ENCODE measurements at regions not wholly inside any gene's neighbourhood (a gene's known extent, or its start where the extent isn't known, plus 50 kb on each side); places are given as distances from the start of the nearest gene placed in this dataset.
"Not testable (repeated sequence)": the region's sequence is repeated elsewhere in the genome, so short reads cannot be mapped to it uniquely, and the experiment has no call there.

- no peak for FAIRE-seq
These were observed 920.4 kb upstream of the GJE1 start for GRCh38 chr6:141212296-141212695.

DNA sequence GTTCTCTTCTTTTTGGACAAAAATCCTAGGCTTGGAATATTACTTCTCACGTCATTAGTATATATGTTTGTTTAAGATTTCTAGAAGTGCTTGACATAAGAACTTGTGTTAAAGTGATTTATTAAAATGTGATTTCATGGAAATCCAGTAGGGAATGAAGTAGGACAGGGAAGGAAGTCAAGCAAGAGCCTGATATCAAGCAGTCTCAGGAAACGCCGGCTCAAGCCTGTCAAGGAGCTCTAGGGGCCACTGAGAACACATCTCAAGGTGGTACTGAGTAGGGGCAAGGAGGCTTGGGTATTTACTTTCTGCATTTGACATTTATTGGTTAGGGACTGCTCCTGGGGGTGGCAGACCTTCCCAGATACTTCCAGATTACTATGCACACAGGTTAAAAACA lies 920.9 kb upstream of the GJE1 start:
- FAIRE-seq: no peak

DNA sequence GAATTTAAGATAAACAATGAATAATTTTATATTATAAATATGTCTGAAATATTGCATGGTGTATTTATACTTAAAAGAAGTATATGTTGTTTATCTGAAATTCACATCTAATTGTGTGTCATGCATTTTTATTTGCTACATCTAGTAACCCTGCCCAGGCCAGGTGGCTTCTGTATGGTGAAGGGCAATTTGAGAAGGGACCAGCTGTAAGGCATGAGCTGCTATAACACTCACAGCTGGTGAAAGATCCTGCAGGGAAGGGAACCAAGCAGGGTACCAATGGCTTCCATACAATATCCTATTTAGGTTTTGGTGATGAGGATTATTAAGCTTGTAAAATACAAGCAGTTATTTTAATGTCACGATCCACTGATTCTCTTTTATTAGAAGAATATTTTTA lies 921.8 kb upstream of the GJE1 start:
- FAIRE-seq: no peak

- FAIRE-seq: no peak
These were observed 922.8 kb upstream of the GJE1 start for GRCh38 chr6:141209890-141210289.

DNA sequence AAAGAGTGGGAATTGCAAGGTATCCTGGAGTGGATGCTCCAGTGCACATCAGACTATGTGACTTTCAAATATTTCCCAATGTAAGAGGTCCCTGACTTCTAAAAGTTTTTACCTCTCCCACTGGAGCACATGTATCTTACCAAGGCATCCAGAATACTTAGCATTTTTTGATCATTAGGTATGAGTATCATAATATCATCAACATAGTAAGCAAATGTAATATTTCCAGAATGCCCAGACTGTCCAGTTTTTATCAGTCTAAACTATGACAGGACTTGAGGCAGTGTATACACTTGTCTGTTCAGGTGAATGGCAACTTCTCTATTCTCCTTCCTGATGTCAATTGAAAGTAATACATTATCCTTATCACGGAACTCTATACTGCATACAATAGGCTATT lies 924.6 kb upstream of the GJE1 start:
- no peak for FAIRE-seq

DNA sequence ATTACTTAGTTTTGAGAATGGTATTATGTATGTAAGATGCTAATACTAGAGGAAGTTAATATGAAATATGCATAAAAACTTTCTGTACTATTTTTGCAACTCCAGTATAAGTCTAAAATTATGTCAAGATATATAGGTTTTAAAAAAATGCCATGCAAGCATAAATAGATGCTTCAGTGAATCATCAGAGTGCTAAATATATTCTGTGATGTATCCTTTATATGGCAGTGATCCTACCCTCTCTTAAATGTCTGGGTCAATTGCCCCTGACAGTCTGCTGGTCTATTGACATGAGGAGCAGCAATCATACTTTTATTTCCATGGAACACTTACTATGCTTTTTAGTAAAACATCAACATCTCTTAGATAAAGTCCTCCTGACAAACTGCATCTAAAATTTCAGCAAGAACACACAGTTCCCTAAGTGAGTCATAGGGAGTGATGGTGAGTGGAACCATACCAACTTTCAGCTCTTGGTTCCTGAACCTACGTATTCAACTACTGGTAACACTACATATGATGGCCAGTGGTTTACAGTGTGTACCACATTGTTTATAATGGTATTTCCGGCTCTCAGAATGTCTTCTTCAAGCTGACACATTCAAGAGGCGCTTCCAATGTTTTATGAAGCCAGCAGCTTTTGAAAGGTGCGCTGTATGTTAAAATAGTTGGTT lies 928.7 kb upstream of the GJE1 start:
- FAIRE-seq: no peak

DNA sequence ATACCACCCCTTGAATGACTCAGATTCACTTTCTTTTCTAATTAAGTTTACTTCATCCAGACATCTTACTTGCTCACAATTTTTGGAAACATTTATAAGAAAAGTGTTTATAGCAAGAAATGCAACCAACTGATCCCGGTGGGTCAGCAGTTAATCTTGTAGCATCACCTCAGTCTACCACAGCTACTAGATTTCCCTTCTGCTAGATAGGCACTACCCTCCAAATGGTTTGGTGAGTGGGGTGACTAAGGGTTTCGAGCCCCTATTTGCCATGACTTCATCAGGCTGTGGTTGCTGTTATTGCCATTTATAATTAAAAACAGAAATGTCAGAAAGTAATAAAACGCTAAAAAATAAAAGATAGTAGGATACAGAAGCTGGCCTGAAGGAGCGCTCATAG lies 930.1 kb upstream of the GJE1 start:
- no peak for FAIRE-seq

DNA sequence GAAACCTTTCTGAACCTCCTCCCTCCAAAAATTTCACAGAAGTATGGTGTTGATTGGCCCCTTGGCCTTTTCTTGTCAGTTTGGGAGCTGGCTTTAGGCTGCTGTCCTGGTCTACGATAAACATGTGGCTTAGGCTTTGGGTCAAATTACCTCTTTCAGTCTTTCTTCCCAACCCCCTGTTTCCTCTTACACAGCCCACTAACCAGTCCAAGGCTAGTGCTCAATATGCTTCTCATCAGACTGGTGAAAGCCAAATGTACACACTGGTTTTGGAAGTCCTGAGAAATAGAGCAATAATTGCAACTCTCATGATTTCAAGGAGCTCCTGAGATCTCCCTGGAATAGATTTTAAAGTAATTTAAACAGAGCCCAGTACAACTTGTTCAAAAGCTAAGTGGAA lies 933.7 kb upstream of the GJE1 start:
- FAIRE-seq: no peak

DNA sequence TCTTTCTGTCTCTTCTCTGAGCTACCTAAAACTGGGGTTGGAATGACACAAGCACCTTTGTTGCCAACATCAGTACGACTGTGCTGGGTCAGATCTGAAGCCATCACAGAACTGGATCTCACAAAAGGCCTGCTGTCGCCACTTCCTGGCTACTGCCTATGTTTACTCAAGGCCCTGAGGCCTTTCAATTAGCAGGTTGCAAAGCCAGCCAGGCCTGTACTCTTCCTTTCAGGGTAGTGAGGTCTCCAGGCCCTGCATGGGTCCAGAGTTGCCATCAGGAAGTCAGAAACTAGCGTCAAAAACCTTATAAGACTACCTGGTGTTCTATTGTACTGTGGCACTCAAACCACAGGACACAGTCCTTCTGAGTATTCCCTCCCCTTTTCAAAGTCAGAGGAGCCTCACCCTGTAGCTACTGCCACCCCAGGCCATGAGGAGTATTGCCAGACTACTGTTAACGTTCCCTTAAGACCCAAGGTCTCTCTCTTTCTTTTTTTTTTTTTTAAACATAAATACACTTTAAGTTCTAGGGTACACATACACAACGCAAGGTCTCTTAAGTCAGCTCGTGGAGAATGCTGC lies 937.4 kb upstream of the GJE1 start:
- FAIRE-seq: no peak

GRCh38 chr6:141183368-141183767 lies 949.4 kb upstream of the GJE1 start:
- FAIRE-seq: no peak

DNA sequence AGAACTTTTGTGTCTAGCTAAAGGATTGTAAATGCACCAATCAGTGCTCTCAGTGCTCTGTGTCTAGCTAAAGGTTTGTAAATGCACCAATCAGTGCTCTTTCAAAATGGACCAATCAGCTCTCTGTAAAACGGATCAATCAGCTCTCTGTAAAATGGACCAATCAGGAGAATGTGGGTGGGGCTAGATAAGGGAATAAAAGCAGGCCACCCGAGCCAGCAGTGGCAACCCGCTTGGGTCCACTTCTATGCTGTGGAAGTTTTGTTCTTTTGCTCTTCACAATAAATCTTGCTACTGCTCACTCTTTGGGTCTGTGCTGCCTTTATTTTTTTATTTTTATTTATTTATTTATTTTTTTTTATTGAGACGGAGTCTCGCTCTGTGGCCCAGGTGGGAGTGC lies 957.3 kb upstream of the GJE1 start:
- FAIRE-seq: not testable (repeated sequence)

DNA sequence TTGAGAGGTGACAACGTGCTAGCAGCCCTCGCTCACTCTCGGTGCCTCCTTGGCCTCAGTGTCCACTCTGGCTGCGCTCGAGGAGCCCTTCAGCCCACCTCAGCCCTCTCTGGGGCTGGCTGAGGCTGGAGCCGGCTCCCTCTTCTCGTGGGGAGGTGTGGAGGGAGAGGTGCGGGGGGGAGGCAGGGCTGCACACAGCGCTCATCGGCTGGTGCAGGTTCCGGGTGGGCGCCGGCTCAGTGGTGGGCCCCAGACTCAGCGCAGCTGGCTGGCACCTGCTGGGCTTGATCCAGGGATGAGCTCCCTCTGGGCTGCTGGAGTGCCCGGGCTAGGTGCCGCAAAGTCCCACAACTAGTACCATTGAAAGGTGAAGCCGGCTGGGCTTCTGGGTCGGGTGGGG lies 957.8 kb upstream of the GJE1 start:
- no peak for FAIRE-seq

DNA sequence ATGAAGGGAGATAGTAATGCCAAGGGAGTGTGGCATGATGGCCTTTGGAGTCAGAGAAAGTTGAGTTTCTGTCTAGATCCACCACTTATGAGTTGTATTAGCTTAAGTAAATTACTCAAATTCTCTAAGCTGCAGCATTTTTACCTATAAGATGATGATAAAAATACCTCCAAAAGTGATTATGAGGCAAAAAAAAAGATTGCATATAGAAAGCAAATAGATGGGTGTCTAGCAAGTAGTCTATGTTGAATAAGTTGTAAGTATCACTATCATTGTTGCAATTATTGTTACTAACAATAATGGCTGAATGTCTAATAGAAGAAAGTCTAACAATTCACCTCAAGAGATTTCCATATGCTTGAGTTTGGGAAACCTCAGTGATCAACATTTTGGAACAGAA lies 959.2 kb upstream of the GJE1 start:
- FAIRE-seq: no peak

DNA sequence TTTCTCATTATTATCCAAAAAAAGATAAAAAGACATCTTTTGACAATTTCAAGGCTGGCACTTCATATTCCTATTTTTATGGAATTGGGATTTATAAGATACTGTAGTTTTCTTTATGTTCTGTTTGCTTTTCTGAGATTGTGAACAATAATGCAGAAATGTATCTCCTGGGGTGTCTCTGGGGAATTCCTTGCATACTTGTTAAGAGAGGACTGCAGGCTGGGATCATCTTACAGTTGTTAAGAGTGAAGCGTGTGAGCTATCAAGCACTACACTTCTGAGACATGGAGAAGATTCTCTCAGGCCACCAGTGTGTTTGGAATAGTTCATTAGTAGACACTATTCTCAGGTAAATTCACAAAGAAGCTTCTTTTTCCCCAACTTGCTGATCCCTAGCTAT lies 963.3 kb upstream of the GJE1 start:
- no peak for FAIRE-seq

GRCh38 chr6:141167945-141168344 lies 964.8 kb upstream of the GJE1 start:
- no peak for FAIRE-seq

GRCh38 chr6:141165002-141165665 lies 967.6 kb upstream of the GJE1 start:
- no peak for FAIRE-seq

DNA sequence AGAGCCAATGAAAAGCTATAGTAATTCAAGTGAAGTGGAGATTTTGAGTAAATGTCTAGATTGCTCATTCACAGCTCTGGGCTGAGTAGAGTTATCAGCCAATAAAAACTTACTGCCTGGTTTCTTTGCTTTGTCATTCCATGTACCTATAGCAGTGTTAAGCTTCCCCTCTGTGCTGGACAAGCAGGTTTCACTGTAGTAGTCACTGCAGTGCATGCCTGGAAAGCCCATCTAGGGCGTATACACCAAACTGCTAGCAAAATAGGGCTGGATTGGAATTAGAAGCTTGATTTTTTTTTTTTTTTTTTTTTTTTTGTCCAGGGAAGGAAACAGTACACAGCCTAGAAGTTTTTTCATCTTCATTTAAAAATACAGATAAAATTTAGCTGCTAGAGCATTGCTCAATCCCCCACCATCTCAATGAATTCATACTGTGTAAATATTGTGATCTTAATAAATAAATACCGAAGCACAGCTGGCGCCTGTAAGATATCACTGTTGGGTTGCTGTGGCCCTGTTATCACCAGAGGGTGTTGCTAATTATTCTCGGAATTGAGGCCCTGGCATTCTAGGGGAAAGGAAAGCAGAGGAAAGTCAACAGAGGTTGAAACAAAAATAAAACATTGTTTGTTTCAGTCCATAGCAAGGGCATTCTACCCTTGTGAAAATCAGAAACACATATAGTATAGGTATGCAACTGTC lies 968.5 kb upstream of the GJE1 start:
- no peak for FAIRE-seq

GRCh38 chr6:141163107-141163506 lies 969.6 kb upstream of the GJE1 start:
- FAIRE-seq: no peak

DNA sequence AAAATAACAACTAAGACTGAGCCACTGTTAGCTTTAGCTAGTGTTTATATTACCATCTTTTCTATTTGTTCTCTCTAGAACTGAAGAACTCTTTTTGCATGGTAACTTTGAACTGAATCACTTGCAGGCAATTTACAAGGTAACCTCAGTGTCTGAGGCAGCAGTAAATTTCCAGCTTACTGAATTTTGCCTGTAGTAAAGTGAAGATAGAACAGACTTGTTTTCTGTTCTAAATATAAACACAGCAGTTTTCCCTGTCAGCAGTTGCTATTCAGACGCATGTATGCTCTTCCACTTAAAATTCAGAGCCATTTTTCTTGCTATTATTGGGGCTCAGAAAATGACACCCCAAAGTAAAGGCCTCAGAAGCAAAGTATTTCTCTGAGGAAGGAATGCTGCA lies 974.0 kb upstream of the GJE1 start:
- no peak for FAIRE-seq

- no peak for FAIRE-seq
These were observed 979.2 kb upstream of the GJE1 start for GRCh38 chr6:141153563-141153962.

DNA sequence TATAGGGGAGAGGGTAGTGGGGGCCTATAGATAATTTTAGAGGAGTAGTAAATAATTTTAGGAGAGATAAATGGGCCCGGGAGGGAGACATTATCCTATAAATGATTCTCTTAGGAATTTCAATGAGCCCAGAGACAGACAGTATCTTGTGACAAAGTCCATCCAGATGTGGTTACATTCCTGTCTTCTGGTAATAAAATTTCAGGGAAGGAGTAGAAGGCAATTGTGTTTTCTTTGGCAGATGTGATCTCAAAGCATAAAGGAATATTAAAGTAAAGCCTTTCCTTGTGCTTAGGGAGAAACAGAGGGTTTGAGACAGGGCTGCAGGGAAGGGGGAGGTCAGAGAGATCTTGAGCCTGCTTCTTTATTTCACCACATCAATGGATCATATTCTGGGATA lies 979.8 kb upstream of the GJE1 start:
- FAIRE-seq: peak; percentile 90

DNA sequence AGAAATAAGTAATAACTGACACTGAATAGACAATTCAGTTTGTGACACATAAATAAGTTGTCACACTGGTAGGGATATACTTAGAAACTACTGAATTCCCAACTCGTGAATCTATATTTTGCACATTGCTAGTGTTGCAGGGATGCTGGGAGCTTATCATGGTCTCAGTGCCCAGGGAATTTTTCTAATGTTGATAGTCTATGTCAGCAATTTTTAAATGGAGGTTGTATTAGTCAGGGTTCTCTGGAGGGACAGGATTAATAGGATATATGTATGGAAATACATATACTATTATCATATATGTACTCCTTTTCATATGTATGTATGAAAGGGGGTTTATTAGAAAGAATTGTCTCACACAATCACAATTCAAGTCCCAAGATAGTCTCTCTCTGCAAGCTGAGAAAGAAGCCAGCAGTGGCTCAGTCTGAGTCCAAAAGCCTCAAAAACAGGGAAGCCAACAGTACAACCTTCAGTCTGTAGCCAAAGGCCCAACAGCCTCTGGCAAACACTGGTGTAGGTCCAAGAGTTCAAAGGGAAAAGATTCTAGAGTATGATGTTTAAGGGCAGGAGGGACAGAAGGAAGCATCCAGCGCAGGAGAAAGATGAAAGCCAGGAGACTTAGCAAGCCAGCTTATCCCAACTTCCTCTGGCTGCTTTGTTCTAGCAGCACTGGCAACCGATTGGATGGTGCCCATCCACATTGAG lies 980.9 kb upstream of the GJE1 start:
- FAIRE-seq: no peak

DNA sequence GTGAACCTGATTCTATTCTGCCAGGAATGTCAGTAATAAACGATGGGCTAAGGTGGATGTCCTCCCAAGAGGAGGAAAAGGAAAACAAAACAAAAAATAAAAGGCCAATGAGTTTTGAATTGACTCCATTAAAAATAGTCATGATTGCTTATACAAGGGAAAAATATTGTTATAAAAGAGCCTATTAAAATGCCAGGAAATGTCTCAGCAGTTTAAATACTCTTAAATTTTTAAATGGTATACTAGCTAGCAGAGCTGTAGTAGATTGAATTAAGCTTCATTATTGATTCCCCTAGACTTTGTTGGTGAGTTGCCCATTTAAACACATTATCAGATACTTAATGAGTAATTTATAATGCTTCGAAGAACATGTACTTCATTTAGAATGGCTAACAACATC lies 990.9 kb upstream of the GJE1 start:
- FAIRE-seq: no peak
